Activated CD4-positive, CD25-positive, alpha-beta regulatory T cell treated with anti-CD3 and anti-CD28 coated beads, Interleukin-2, amount 50 U/mL, for 24 hours (primary cell): ENCODE measurements at regions not wholly inside any gene's neighbourhood (a gene's known extent, or its start where the extent isn't known, plus 50 kb on each side); places are given as distances from the start of the nearest gene placed in this dataset.

ENCODE experiments used
- ATAC-seq, 2 donors: fragments of 150-1000 bp; cut with Tn5 transposase; one replicate each; pipeline ENCODE4 v1.10.0; 2021; ENCODE audit warnings: mild to moderate bottlenecking in 1 of 2, moderate library complexity in 1 of 2

GRCh38 chr2:204437815-204438756 lies 107.2 kb upstream of the PARD3B start:
- ATAC-seq, result no peak

- ATAC-seq, result no peak
Observed at GRCh38 chr2:204441316-204441715, 104.0 kb upstream of the PARD3B start.

- no peak for ATAC-seq
Observed at GRCh38 chr2:204445149-204445548, 100.1 kb upstream of the PARD3B start.

GRCh38 chr2:204447722-204448121 lies 97.6 kb upstream of the PARD3B start:
- no peak for ATAC-seq

GRCh38 chr2:204449977-204450376 lies 95.3 kb upstream of the PARD3B start:
- ATAC-seq, result no peak

GRCh38 chr2:204451766-204452165 lies 93.5 kb upstream of the PARD3B start:
- no peak for ATAC-seq

- no peak for ATAC-seq
Observed at GRCh38 chr2:204452464-204453023, 92.7 kb upstream of the PARD3B start.

GRCh38 chr2:204453730-204454167 lies 91.5 kb upstream of the PARD3B start:
- no peak for ATAC-seq

GRCh38 chr2:204454672-204455380 lies 90.4 kb upstream of the PARD3B start:
- no peak for ATAC-seq

- ATAC-seq, result no peak
Observed at GRCh38 chr2:204468746-204469429, 76.4 kb upstream of the PARD3B start.

GRCh38 chr2:204470178-204470620 lies 75.1 kb upstream of the PARD3B start:
- no peak for ATAC-seq

GRCh38 chr2:204470621-204471196 lies 74.6 kb upstream of the PARD3B start:
- ATAC-seq, result no peak

GRCh38 chr2:204472375-204472774 lies 72.9 kb upstream of the PARD3B start:
- no peak for ATAC-seq

GRCh38 chr2:204473224-204473623 lies 72.1 kb upstream of the PARD3B start:
- no peak for ATAC-seq

GRCh38 chr2:204475399-204475798 lies 69.9 kb upstream of the PARD3B start:
- no peak for ATAC-seq

- no peak for ATAC-seq
Observed at GRCh38 chr2:204477358-204477950, 67.8 kb upstream of the PARD3B start.

- ATAC-seq, result no peak
Observed at GRCh38 chr2:204479557-204479956, 65.7 kb upstream of the PARD3B start.

GRCh38 chr2:204480676-204481075 lies 64.6 kb upstream of the PARD3B start:
- ATAC-seq, result no peak

- ATAC-seq, result no peak
Observed at GRCh38 chr2:204483608-204484081, 61.6 kb upstream of the PARD3B start.

- no peak for ATAC-seq
Observed at GRCh38 chr2:204486321-204486720, 59.0 kb upstream of the PARD3B start.

- no peak for ATAC-seq
Observed at GRCh38 chr2:204486805-204487204, 58.5 kb upstream of the PARD3B start.
